SKM-1 (cell line): ENCODE measurements at regions not wholly inside any gene's neighbourhood (a gene's known extent, or its start where the extent isn't known, plus 50 kb on each side); places are given as distances from the start of the nearest gene placed in this dataset.
"Not testable (repeated sequence)": the region's sequence is repeated elsewhere in the genome, so short reads cannot be mapped to it uniquely, and the experiment has no call there.

Source experiments
- DNase-seq: peaks from one replicate; lab custom pipeline; 2025; ENCODE audit not compliant: unreplicated experiment; lab: John Stamatoyannopoulos, UW

- no peak for DNase-seq
Measured at GRCh38 chrX:125193921-125194320, 125.8 kb upstream of the TEX13C start.

GRCh38 chrX:125198546-125198945 lies 121.1 kb upstream of the TEX13C start:
- DNase-seq: no peak

- no peak for DNase-seq
Measured at GRCh38 chrX:125202591-125203248, 117.0 kb upstream of the TEX13C start.

GRCh38 chrX:125203365-125203736 lies 116.3 kb upstream of the TEX13C start:
- DNase-seq: no peak

GRCh38 chrX:125203737-125204578 lies 115.7 kb upstream of the TEX13C start:
- DNase-seq: no peak

GRCh38 chrX:125204681-125205132 lies 115.0 kb upstream of the TEX13C start:
- no peak for DNase-seq

- no peak for DNase-seq
Measured at GRCh38 chrX:125205133-125205917, 114.3 kb upstream of the TEX13C start.

- DNase-seq: no peak
Measured at GRCh38 chrX:125205918-125206665, 113.6 kb upstream of the TEX13C start.

- no peak for DNase-seq
Measured at GRCh38 chrX:125210146-125210545, 109.5 kb upstream of the TEX13C start.

GRCh38 chrX:125219852-125220251 lies 99.8 kb upstream of the TEX13C start:
- no peak for DNase-seq

GRCh38 chrX:125236955-125237354 lies 82.7 kb upstream of the TEX13C start:
- DNase-seq: no peak

- no peak for DNase-seq
Measured at GRCh38 chrX:125248931-125249330, 70.7 kb upstream of the TEX13C start.

- not testable (repeated sequence) for DNase-seq
Measured at GRCh38 chrX:125255759-125256158, 63.9 kb upstream of the TEX13C start.

GRCh38 chrX:125262836-125263235 lies 56.8 kb upstream of the TEX13C start:
- DNase-seq: no peak

- no peak for DNase-seq
Measured at GRCh38 chrX:125266153-125266660, 53.5 kb upstream of the TEX13C start.
